ENCODE measurements at regions not wholly inside any gene's neighbourhood (a gene's known extent, or its start where the extent isn't known, plus 50 kb on each side); places are given as distances from the start of the nearest gene placed in this dataset.

GRCh38 chr10:78991187-78991586, 77.6 kb upstream of the ZMIZ1 start:
- intact Hi-C loops (cut with DNase I) = no loop called here
- WGBS, 3 donors = 79 to 85% (median 80%) methylated on average over 1 of the region's 1 CpG
- no peak for DNase-seq

DNA sequence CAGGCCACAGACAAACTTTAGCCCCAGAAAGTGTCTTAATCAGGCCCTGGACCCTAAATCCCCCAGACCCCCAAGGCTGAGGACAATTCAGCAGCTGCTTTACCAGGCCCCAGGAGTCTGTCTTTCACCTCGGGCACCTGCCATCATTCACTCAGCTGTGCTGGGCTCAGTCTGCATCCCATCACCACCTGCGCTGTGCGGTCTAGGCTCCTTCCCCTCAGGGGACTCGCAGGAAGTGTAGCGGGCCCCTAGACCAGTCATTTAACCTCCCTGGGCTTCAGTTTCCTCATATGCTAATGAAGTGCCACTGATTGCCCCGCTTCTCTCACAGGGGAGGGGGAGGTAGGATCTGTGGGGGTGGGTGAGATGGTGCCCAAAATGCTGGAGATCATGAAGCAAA, 76.4 kb upstream of the ZMIZ1 start:
- no peaks in the 10 kb centered on the region for H3K36me3 ChIP-seq
- TF ChIP-seq CTCF (IDR thresholded peaks at IDR 0.05) (no peak), EP300 (IDR thresholded peaks at IDR 0.05) (no peak), POLR2A (IDR thresholded peaks at IDR 0.05) (no peak)
- no peak overlapping the region for H3K27ac ChIP-seq
- WGBS, 3 donors = 89 to 94% (median 91%) methylated on average over 6 of the region's 6 CpGs
- H3K9me3 ChIP-seq = no peaks in the 10 kb centered on the region
- H3K27me3 ChIP-seq = no peaks in the 10 kb centered on the region
- H3K4me3 ChIP-seq = no peak overlapping the region
- no peak for DNase-seq
- H3K4me1 ChIP-seq (ENCODE audit: insufficient read depth) = no peaks in the 10 kb centered on the region
- intact Hi-C loops (cut with DNase I) = no loop called here

More at GRCh38 chr10:78991187-78991586, 77.6 kb upstream of the ZMIZ1 start:
- TF ChIP-seq POLR2A (IDR thresholded peaks at IDR 0.05) = no peak
- TF ChIP-seq CTCF (IDR thresholded peaks at IDR 0.05) = no peak
- no peak for TF ChIP-seq EP300 (IDR thresholded peaks at IDR 0.05)
- no peak overlapping the region for H3K27ac ChIP-seq
- H3K27me3 ChIP-seq = no peaks in the 10 kb centered on the region
- no peak overlapping the region for H3K4me3 ChIP-seq
- H3K9me3 ChIP-seq = no peaks in the 10 kb centered on the region
- H3K4me1 ChIP-seq (ENCODE audit: insufficient read depth) = no peaks in the 10 kb centered on the region
- H3K36me3 ChIP-seq = no peaks in the 10 kb centered on the region

DNA sequence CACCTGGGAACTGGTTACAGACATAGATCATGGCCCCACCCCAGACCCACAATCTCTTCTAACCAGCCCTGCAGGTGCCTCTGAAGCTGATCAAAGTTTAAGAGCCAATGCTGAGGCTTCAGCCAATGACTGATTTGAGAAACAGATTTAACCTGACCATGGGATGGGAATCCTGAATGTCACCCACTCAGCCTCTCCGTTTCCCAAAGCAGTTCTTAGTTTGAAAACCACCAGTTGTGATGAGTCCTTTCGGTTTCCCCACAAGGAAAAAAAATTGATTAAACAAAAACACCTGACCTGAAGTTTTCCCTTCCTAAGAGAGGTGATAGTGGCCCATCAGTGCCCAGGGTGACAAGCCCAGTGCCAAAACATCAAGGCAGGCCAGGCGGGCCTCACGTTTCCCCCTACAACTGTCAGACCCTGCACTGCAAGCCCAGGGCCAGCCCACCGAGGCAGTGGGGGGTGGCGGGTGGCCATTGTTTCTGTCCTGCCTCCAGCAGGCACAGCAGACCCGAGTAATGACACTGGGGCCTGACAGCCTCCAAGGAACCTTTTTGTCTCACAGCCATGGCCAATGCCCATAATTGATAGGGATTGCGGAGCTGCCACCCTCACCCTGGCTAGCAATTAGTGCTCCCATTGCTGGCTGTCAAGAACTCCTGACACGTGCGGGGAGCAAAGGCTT, 75.4 kb upstream of the ZMIZ1 start:
- whole genome bisulfite sequencing, 3 donors = 88 to 91% (median 90%) methylated on average over 10 of the region's 10 CpGs
- DNase-seq = no peak
- intact Hi-C loops (cut with DNase I) = no loop called here

GRCh38 chr10:78995987-78996791, 72.6 kb upstream of the ZMIZ1 start:
- Histone ChIP-seq H3K27ac (no peak overlapping the region), H3K9me3 (no peaks in the 10 kb centered on the region), H3K4me1 (ENCODE audit: insufficient read depth) (no peaks in the 10 kb centered on the region), H3K27me3 (no peaks in the 10 kb centered on the region), H3K4me3 (no peak overlapping the region), H3K36me3 (no peaks in the 10 kb centered on the region)
- no peak for TF ChIP-seq POLR2A (IDR thresholded peaks at IDR 0.05)
- no peak for TF ChIP-seq EP300 (IDR thresholded peaks at IDR 0.05)
- TF ChIP-seq CTCF (IDR thresholded peaks at IDR 0.05) = no peak
- WGBS, 3 donors = 81 to 88% (median 84%) methylated on average over 14 of the region's 14 CpGs
- intact Hi-C loops (cut with DNase I) = no loop called here
- DNase-seq = no peak

More for the DNA sequence above, 75.4 kb upstream of the ZMIZ1 start:
- Histone ChIP-seq H3K27me3 (no peaks in the 10 kb centered on the region), H3K4me3 (no peak overlapping the region), H3K36me3 (no peaks in the 10 kb centered on the region), H3K27ac (no peak overlapping the region), H3K9me3 (no peaks in the 10 kb centered on the region), H3K4me1 (ENCODE audit: insufficient read depth) (no peaks in the 10 kb centered on the region)
- no peak for TF ChIP-seq POLR2A (IDR thresholded peaks at IDR 0.05)
- TF ChIP-seq EP300 (IDR thresholded peaks at IDR 0.05) = no peak
- no peak for TF ChIP-seq CTCF (IDR thresholded peaks at IDR 0.05)
